ENCODE measurements at regions not wholly inside any gene's neighbourhood (a gene's known extent, or its start where the extent isn't known, plus 50 kb on each side); places are given as distances from the start of the nearest gene placed in this dataset.

- DNase-seq (ENCODE audit: low read depth, low spot score) (no peak), FAIRE-seq (no peak), ATAC-seq (no peak)
- intact Hi-C loops (cut with micrococcal nuclease; ENCODE audit: unreplicated experiment) (loop anchor here (5.0 kb wide), 2 partner anchors 98 to 267 kb away; partner anchors contain the start of gene TLE3), in situ Hi-C loops (cut with MboI) (no loop called here)
- WGBS (ENCODE audit: insufficient coverage, insufficient replicate concordance, low lambda C conversion rate, missing lambda C conversion rate) = 84% methylated on average over 13 of the region's 13 CpGs
- ChIA-PET SMC1A (ENCODE audit: uncharacterized antibody, unreplicated experiment) (interaction anchor here (1.0 to 1.1 kb wide), 2 partner anchors 35 to 172 kb away, joined by 3 to 4 read pairs; no protein-coding TSS in a partner anchor), CTCF (no interaction called here), RAD21 (ENCODE audit: unreplicated experiment) (interaction anchor here (1.2 kb wide), 3 partner anchors 45 to 516 kb away, joined by 3 to 4 read pairs (median 3); no protein-coding TSS in a partner anchor), POLR2A (no interaction called here)
- H3K79me2 ChIP-seq (ENCODE audit: control insufficient read depth, insufficient read depth, low read length) = no peaks in the 10 kb centered on the region
- no peak overlapping the region for H3K27ac ChIP-seq (ENCODE audit: control insufficient read depth, insufficient read depth)
- H4K20me1 ChIP-seq (ENCODE audit: control insufficient read depth, insufficient read depth) = no peaks in the 10 kb centered on the region
- H3K4me3 ChIP-seq = no peak overlapping the region
- no peak overlapping the region for H2AFZ ChIP-seq (ENCODE audit: control insufficient read depth, low read depth, low read length)
- no peaks in the 10 kb centered on the region for H3K36me3 ChIP-seq (ENCODE audit: control insufficient read depth in 2 of 2, insufficient read depth in 2 of 2, low read length in 1 of 2)
- H3K27me3 ChIP-seq (replicated peaks in 1 of 2; ENCODE audit: control insufficient read depth in 2 of 2, insufficient read depth in 2 of 2, low read length in 1 of 2) = no peaks in the 10 kb centered on the region
- H3K9me3 ChIP-seq (replicated peaks; ENCODE audit: control insufficient read depth, insufficient read depth, low read length) = no peaks in the 10 kb centered on the region
- H3K9ac ChIP-seq (ENCODE audit: control insufficient read depth, insufficient read depth, low read length) = no peak overlapping the region
- peaks cover 25% of the 10 kb centered on the region for H3K4me1 ChIP-seq (ENCODE audit: control insufficient read depth, insufficient read depth, low read length)
- BruUV-seq (replicated peaks) = no TSS peak
- no peak overlapping the region for H3K4me2 ChIP-seq (ENCODE audit: control insufficient read depth, insufficient read depth)
- TF ChIP-seq IKZF2 (IDR thresholded peaks at IDR 0.05) (no peak), CBFB (IDR thresholded peaks at IDR 0.05; ENCODE audit: low read depth) (no peak), RFX5 (IDR thresholded peaks at IDR 0.05; ENCODE audit: low read depth, low read length) (no peak), IKZF1 (conservative IDR thresholded peaks at IDR 0.05) (no peak), ASH2L (IDR thresholded peaks at IDR 0.05; ENCODE audit: borderline replicate concordance, low read depth) (no peak), PRDM15 (CRISPR knock-in tag; IDR thresholded peaks at IDR 0.05) (no peak), MXI1 (IDR thresholded peaks at IDR 0.05; ENCODE audit: low read depth, low read length) (no peak), ZNF592 (IDR thresholded peaks at IDR 0.05) (no peak), BRCA1 (IDR thresholded peaks at IDR 0.05; ENCODE audit: low read depth, low read length) (no peak), USF1 (IDR thresholded peaks at IDR 0.05; ENCODE audit: borderline replicate concordance, extremely low read length, insufficient read depth, low read depth, low read length) (no peak), ZNF24 (IDR thresholded peaks at IDR 0.05) (no peak), MTA2 (IDR thresholded peaks at IDR 0.05; ENCODE audit: low read depth) (no peak), SMARCA5 (IDR thresholded peaks at IDR 0.05) (no peak), SMAD1 (IDR thresholded peaks at IDR 0.05; ENCODE audit: low read depth, partially characterized antibody) (no peak)
Measured at GRCh38 chr15:70195587-70196305, 98.0 kb upstream of the TLE3 start.
